ENCODE measurements at regions not wholly inside any gene's neighbourhood (a gene's known extent, or its start where the extent isn't known, plus 50 kb on each side); places are given as distances from the start of the nearest gene placed in this dataset.

GRCh38 chr5:109961751-109962150, 272.0 kb downstream of the MAN2A1 start:
- TF ChIP-seq CTCF (conservative IDR thresholded peaks at IDR 0.05; ENCODE audit: low read depth, low read length) (no peak), POLR2A (IDR thresholded peaks at IDR 0.05; ENCODE audit: low read depth, low read length) (no peak), NFE2L2 (IDR thresholded peaks at IDR 0.05; ENCODE audit: low read depth, low read length) (no peak), RAD21 (IDR thresholded peaks at IDR 0.05; ENCODE audit: low read length) (no peak)

Data from IMR-90 (cell line).